GM18507 (cell line): ENCODE measurements at regions not wholly inside any gene's neighbourhood (a gene's known extent, or its start where the extent isn't known, plus 50 kb on each side); places are given as distances from the start of the nearest gene placed in this dataset.
"Not testable (repeated sequence)": the region's sequence is repeated elsewhere in the genome, so short reads cannot be mapped to it uniquely, and the experiment has no call there.

Experiments
- DNase-seq: peaks from one replicate; pipeline ENCODE4 v3.0.0; 2011; ENCODE audit warnings: low read depth; ENCODE audit not compliant: insufficient read length; ENCODE audit errors: extremely low spot score
- FAIRE-seq: peaks from 2 replicates; lab custom pipeline; 2011; peaks lifted over from hg19 to GRCh38; lab: Jason Lieb, UNC

DNA sequence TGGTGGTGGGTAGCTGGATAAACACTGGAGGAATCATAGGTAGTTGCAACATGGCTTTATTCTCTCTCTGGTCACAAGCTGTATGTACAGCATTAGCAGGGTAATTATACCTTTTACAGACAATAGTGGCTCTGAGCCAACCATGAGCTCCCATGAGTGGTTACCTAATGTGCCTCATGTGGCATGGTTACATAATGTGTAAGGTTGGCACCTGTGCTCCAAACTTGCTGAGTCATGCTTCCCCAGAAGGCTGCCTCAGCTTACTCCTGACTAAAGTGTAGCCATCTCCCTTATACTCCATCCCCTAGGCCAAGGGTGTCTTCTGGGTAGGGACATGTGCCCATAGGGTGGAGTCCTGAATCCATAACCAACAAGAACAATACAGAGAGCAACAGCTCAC lies 345.3 kb upstream of the SEMA3C start:
- FAIRE-seq (no peak), DNase-seq (no peak)

DNA sequence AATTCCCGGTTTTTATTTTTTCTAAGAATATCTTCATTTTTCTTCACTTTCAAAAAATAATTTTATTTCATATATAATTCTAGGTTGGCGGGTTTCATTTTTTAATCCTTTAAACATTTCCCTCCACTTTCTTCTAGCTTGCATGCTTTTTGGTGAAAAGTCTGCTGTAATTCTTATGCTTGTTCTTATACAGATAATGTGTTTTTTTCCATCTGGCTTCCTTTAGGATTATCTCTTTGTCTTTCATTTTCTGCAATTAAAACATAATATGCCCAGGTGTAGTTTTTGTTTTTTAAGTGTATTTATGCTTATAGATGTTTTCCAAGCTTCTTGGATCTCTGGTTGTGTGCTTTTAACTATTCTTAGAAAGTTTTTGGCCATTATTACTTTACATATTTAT lies 341.3 kb upstream of the SEMA3C start:
- FAIRE-seq (no peak), DNase-seq (no peak)

DNA sequence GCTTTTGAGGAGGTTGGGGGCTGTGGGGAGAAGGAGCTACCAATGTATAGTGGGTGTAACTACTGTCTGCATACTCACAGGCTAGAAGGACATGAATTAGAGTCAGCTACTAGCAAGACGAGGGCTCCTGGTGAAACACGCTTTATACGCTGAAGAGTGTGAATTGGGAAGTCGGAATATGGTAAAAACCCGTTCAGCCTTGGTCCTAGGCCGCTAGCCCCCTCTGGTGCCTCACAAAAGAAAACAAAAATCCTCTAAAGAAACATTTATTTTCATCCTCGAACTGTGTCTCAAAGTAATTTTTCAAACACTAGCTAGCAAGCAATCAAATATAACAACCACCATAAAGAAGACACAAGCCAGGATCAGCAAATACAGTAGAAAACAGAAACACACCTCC lies 338.1 kb upstream of the SEMA3C start:
- FAIRE-seq (no peak), DNase-seq (no peak)

DNA sequence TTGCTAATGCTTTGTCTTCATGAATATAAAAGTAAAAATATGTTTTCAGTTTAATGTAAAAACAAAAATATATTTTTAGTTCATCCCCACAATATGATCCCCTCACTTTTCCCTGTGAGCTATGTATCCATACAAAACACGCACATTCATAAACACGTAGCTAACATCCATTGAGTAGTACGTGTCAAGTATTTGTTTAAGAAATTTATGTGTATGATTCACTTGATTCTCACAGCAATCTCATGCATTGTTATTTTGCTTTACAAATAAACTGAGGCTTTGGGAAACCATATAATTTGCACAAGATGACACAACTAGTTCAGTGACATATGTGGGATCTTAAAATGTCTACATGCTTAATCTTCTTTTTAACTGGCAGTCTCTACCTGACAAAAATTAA lies 329.6 kb upstream of the SEMA3C start:
- FAIRE-seq (no peak), DNase-seq (no peak)

DNA sequence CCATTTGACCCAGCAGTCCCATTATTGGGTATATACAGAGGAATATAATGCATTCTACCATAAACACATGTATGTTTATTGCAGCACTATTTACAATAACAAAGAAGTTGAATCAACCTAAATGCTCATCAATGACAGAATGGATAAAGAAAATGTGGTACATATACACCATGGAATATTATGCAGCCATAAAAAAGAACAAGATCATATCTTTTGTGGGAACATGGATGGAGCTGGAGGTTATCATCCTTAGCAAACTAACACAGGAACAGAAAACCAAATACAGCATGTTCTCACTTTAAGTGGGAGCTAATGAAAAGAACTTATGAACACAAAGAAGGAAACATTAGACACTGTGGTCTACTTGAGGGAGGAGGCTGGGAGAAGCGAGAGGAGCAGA lies 328.5 kb upstream of the SEMA3C start:
- FAIRE-seq, DNase-seq: not testable (repeated sequence)

DNA sequence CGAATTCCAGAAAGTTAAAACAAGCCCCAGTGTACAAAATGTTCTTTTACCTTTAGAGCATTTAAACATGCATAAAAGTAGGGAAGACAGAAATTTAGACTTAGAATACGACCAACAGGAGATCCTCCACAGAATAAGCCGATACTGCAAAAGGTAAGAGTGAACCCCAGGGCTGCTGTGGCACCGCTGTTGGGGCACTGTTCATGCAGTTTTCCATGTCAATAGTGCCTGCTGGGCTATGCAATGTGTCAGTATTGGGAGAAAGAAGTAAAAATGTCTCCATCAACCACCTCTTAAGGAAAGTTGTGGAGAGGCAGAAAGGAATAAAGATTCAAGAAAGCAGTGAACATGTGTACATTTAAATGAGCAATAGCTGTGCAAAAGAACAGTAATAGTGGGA lies 326.5 kb upstream of the SEMA3C start:
- DNase-seq (no peak), FAIRE-seq (no peak)

DNA sequence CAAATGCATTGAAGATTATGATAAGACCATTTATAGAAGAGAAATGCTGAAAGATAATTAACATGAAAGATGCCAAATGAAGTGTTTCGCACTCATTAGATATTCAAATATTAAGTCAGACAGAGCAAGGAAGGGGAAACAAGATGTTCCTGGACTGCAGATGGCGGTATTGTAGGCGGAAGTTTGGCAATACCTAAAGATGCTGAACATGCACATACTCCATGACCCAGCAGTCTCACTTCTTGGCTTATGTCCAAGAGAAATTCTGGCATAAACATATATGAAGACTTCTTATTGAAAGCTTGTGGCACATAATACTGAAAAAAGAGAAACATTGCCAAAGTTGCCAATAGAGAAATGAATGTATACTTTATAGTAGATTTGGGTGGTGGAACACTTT lies 325.4 kb upstream of the SEMA3C start:
- FAIRE-seq (no peak), DNase-seq (no peak)

DNA sequence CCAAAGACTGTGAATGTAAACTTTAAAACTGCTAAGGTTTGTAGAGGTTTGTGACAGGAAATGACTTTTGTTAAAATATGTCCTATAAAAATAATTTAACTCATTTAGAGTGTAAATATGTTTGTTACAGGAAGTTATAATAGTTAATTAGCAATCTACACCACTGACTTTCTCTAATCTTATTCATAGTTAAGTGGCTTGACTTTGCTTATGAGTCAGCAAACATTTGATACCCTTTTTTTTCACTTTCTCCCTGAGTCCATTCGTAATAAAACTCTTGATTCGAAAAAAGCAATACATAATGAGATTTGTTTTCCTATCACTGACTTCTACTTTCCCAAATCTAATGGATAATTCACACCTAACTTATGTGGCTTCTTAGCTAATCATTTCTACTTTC lies 317.7 kb upstream of the SEMA3C start:
- FAIRE-seq (no peak), DNase-seq (no peak)

DNA sequence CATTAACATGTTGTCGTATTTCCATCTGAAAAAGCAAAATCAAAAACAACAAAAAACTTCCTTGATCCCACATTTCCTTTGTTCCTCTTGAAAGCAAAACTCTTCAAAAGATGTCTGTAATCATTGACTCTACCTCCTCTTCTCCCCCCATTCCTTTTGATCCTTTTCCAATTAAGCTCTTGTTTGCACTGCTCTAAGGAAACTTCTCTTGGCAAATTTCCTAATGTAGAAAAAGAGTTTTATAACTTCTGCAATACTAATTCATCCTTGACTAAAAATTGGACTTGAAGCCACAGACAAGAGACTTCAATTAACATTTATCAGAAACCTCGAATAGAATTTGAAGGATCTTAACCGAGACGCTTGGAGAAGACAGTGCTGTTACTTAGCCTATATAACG lies 317.1 kb upstream of the SEMA3C start:
- no peak for DNase-seq
- FAIRE-seq: no peak

DNA sequence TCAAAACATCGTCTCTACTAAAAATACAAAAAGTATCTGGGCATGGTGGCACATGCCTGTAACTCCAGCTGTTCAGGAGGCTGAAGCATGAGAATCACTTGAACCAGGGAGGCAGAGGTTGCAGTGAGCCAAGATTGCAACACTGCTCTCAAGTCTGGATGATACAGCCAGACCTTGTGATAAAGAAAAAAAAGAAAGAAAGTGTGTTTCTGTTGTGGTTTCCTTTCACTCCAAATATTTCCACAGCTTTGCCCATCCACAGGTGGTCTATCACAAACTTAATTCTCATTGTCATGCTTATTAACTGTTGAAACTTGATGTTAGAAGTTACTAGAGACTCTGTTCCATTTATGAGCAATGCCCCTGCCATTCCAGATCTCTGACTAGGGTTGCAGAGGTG lies 316.0 kb upstream of the SEMA3C start:
- FAIRE-seq (no peak), DNase-seq (no peak)

DNA sequence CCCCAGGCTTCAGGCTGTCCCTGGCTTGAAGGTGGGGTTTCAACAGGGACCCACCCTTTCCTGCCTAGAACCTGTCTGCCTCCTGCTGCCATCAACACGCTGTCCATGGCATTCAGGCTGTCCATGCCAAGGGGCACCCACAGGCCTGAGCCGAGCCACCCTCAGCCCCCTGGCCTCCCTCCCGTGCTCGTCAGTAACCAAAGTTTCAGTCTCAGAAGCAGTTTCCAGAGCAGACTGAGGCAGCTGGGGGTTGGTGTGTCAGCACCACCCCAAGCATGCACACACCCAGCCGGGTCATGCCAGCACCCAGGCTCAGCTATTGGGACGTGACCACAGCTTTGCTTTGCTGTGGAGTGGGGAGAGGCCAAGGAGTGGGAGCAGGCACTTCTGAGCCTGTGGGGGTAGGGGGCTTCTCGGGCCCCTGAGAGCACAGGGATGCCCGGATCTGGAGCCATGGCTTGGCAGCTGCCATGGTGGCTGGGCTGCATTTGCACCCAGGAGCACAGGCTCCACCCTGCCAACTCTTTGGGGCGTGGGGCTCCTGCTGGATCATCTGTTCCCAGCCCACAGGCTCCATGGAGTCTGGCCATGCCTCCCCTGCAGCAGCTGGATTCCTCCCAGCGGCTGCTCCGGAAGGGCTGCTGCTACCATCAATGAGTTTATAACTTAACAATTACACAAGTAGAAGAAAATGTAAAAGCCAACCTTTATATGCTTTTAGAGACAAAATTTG lies 314.5 kb upstream of the SEMA3C start:
- FAIRE-seq (no peak), DNase-seq (no peak)

DNA sequence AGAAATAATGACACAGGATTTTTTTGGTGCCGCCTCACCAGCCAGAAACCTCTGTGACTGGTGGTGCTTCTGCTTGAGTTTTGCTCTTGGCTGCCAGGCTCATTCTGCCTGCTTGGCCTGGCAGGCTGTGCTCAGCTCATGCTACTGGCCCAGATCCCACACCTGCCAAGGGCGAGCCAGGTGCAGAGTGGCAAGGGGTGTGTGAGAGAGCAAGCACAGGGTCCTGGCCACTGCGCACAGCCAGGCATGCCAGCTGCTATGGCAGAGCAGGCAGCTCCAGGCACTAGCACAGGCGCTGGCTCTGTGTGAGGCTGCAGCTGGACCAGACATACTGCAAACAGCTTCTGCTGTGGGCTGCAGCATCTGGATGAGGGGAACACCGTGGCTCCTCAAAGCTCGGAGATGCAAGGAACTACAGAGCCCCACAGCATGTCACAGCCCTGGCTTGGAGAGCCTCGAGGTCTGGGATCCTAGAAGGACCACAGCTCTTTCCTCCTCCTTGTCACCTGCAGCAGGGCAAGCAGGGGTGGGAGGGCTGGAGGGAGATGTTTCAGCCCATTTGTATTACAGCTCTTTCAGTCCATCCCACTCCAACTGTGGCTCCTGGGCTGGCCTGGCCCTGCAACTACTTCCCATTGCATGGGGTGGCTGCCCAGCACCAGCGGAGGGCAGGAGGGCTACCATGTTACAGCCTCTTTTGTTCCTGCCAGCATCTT lies 313.4 kb upstream of the SEMA3C start:
- DNase-seq (no peak), FAIRE-seq (no peak)

DNA sequence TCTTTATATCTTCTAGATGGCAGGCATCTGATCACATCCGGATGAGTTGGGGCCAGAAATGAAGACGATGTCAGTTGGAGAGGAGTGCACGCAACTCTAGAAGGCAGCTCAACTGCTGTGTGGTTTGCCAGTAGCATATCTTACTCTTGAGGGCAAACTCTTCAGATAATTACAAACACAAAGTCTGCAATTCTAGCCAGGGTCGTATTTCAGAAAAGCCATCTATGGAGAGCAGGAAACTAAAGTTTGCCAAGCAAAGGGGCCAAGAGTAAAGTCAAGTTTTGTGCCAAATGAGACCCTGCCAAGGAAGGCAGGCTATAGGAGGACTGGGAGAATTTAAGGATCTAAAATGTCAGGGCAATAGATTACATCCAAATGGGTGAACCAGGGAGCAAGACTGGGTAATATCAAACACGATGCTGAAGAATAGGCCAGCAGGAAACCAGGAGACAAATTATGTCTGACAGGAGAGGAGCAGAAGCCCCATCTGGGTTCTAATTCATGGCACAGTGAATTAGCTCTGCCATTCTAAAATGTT lies 312.5 kb upstream of the SEMA3C start:
- DNase-seq: no peak

DNA sequence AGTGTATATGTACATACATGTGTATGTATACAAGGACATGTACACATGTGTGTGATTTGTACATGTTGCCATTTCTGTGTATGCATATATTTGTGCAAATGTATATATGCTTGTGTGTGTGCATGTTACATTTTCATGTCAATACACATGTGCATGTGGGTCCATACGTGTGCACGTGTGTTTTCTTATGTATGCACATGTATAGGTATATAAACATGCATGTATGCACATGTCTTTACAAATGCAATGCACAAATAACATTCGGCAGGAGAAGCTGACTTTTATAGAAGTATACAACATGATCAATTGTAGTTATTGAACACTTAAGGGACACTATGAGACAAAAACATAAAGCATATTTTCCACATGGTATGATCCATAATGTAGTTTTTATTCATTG lies 307.4 kb upstream of the SEMA3C start:
- no peak for DNase-seq
- FAIRE-seq: no peak

More for the DNA sequence above, 312.5 kb upstream of the SEMA3C start:
- no peak for FAIRE-seq

DNA sequence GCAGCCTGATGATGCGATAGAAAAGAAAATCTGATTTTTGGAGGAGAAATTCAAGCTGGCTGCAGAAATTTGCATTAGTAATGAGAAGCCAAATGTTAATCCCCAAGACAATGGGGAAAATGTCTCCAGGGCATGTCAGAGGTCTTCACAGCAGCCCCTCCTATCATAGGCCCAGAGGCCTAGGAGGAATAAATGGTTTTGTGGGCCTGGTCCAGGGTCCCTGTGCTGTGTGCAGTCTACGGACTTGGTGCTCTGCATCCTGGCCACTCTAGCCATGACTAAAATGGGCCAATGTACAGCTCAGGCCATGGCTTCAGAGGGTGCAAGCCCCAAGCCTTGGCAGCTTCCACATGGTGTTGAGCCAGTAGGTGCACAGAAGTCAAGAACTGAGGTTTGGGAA lies 303.8 kb upstream of the SEMA3C start:
- not testable (repeated sequence) for DNase-seq, FAIRE-seq

DNA sequence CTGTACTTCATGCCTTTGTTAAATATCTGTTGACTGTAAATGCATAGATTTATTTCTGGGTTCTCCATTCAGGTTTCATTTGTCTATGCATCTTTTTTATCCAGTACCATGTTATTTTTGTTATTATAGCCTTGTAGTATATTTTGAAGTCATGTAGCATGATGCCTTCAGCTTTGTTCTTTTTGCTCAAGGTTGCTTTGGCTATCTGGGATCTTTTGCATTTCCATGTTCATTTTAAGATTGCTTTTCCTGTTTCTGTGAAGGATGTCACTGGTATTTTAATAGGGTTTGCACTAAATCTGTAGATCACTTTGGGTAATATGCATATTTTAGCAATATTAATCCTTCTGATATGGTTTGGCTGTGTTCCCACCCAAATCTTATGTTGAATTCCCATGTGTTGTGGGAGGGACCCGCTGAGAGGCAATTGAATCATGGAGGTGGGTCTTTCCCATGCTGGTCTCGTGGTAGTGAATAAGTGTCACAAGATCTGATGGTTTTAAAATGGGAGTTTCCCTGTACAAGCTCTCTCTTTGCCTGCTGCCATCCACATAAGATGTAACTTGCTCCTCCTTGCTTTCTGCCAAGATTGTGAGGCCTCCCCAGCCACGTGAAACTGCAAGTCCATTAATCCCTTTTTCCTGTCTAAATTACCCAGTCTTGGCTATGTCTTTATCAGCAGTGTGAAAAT lies 302.8 kb upstream of the SEMA3C start:
- DNase-seq (no peak), FAIRE-seq (no peak)

DNA sequence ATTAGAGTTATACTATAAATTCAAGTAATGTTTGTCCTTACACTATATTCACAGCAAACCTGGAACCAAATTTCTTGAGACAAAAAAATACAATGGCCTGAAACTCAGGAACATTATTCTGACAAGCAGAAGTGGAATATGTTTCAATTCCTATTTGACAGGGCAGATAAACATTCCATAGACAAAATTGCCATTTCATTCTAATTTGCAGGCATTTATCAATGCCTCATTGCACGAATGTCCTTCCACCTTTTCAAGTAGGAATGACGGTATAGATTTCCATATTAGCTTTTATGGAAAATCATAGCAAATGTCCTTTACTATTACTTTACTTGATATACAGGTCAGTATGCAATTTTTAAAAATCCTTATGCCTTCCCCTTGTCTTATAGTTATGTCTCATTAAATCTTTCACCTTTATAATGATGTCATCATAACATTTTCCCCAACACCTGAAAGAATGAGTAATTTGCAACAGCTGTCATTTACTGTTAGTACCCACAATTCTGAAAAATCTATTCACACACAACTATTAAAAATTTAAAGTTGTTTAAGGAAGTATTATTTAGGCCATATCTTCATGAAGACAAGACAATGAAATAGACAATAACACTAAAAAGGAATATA lies 299.7 kb upstream of the SEMA3C start:
- no peak for DNase-seq
- no peak for FAIRE-seq

DNA sequence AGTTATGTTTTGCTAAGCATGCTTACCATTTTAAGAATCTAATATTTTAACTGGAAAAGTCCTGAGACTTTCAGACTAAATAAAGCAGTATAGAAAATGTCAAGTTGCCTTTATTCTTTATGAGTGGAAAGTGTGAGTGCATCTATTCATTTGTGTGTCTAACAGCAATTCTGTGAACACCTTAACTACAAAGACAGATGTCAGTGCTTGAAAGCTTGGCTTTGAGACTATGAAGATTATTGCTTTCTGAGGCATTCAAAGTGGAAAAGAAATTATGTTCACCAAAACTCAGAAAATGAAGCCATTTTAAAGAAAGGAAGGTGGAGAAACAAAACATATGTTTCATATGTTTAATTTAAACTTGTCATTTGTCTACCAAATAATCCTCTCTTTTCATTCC lies 294.5 kb upstream of the SEMA3C start:
- DNase-seq (no peak), FAIRE-seq (no peak)

DNA sequence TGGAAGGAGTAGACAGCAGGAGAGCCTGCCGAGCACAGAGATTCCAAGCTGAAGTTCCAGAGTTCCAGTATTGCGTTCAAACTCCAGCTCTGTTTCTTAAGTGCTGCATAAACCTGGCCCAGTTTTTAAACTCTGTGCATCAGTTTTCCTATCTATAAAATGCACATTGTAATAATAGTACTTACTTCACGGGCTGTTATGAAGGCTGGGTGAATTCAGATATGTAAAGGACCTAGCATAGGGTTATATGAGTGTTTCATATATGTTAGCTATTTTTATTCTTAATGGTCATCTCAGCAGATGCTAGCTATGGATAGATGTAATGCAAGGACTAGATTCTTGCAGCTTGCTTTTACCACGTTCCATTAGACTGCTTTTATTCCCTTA lies 293.1 kb upstream of the SEMA3C start:
- no peak for DNase-seq
- no peak for FAIRE-seq
